C4-2B (cell line): ENCODE measurements at regions not wholly inside any gene's neighbourhood (a gene's known extent, or its start where the extent isn't known, plus 50 kb on each side); places are given as distances from the start of the nearest gene placed in this dataset.

ENCODE experiments used
- H3K27ac ChIP-seq: fragments of 450-650 bp; 2 replicates; pipeline ENCODE4 v1.5.1; 2017
- ZFX ChIP-seq: fragments of 450-650 bp; IDR thresholded peaks from 2 replicates; pipeline ENCODE4 v1.6.1; 2017
- TF ChIP-seq, protein P1 (sequence below): fragments of 450-650 bp; conservative IDR thresholded peaks from 2 replicates; pipeline ENCODE4 v1.5.1; 2017; ENCODE audit warnings: mild to moderate bottlenecking

GRCh38 chr2:57146951-57147350, 899.7 kb upstream of the VRK2 start:
- no peak for TF ChIP-seq ZFX
- TF ChIP-seq, protein P1, sequence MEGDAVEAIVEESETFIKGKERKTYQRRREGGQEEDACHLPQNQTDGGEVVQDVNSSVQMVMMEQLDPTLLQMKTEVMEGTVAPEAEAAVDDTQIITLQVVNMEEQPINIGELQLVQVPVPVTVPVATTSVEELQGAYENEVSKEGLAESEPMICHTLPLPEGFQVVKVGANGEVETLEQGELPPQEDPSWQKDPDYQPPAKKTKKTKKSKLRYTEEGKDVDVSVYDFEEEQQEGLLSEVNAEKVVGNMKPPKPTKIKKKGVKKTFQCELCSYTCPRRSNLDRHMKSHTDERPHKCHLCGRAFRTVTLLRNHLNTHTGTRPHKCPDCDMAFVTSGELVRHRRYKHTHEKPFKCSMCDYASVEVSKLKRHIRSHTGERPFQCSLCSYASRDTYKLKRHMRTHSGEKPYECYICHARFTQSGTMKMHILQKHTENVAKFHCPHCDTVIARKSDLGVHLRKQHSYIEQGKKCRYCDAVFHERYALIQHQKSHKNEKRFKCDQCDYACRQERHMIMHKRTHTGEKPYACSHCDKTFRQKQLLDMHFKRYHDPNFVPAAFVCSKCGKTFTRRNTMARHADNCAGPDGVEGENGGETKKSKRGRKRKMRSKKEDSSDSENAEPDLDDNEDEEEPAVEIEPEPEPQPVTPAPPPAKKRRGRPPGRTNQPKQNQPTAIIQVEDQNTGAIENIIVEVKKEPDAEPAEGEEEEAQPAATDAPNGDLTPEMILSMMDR = no peak
- no peak overlapping the region for H3K27ac ChIP-seq

DNA sequence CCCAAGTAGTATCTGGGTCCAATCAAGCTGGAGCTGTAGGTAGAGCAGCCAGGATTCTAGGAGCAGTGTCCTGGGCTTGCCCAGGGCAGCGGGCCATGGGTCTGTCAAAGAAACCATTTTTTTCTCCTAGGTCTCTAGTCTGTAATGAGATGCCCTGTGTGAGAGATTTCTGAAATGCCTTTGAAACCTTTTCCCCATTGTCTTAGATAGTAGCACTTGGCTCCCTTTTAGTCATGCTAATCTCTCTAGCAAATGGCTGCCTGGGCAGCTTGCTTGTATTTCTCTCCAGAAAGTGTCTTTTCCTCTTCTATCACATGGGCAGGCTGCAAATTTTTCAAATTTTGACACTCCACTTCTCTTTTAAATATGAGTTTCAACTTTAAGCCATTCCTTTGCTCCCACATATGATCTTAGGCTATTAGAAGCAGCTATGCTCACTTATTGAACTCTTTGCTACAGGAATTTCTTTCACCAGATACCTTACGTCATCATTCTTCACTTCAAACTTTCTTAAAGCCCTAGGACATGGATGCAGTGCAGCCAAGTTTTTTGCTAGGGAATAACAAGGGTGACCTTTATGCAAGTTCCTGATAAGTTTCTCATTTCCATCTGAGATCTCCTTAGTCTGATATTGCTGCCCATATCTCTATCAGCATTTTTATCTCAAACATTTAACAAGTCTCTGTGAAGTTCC, 890.2 kb upstream of the VRK2 start:
- no peak overlapping the region for H3K27ac ChIP-seq
- TF ChIP-seq, protein P1 = no peak
- TF ChIP-seq ZFX = no peak

DNA sequence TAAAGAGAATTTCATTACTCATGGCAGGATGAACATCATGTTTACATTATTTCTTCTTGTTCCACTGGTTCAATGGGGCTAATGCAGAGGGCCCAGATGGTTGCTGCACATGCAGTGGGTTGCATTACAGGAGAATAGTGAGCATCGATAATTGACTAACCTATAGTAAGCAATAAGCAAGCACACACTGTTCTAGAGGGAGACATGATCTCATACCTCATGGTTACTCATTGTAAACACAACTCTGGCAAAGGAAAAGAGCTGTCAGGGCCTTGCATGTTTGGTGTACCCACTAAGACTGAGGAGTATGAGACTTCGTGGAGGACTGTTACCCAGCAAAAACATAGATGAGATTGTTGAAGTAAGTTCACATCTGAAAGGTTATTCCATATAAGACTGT, 885.6 kb upstream of the VRK2 start:
- no peak overlapping the region for H3K27ac ChIP-seq
- TF ChIP-seq ZFX = no peak
- TF ChIP-seq, protein P1 = no peak

DNA sequence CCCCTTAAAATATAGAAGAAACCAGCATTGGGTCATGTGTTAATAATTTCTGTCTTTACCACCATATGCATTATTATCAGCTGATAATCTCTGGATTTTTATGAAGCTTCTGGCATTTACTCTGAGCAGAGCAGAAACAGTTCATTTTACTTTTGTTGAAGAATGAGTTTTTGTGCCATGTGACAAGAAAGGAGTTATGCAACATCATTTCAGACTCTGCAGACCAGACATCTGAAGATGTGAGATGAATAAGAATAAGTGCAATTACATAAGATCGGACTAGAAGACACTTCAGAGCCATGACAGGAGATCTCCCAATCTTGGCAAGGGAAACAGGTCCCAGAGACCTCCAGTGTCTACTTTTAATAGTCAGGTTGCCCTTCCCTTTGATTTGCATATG, 869.4 kb upstream of the VRK2 start:
- no peak overlapping the region for H3K27ac ChIP-seq
- TF ChIP-seq, protein P1 = no peak
- TF ChIP-seq ZFX = no peak

GRCh38 chr2:57180042-57180567, 866.5 kb upstream of the VRK2 start:
- no peak for TF ChIP-seq ZFX
- H3K27ac ChIP-seq = no peak overlapping the region

DNA sequence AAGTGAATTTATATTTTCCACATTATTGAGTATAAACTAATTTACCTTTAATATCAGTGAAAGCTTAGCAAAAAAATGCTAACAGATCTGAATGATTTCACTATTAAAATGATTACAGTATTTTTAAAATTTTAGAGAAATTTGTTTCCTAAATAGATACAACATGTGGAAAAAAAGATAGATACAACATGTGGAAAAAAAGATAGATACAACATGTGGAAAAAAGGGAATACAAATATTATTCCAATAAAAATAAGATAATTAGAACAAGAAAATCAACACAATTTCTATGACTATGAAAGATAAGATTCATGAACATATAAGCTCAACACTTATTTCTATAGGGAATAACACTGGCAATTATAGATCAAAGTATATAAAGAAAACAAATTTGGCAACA, 865.9 kb upstream of the VRK2 start:
- TF ChIP-seq, protein P1 = no peak
- no peak for TF ChIP-seq ZFX
- H3K27ac ChIP-seq = no peak overlapping the region

DNA sequence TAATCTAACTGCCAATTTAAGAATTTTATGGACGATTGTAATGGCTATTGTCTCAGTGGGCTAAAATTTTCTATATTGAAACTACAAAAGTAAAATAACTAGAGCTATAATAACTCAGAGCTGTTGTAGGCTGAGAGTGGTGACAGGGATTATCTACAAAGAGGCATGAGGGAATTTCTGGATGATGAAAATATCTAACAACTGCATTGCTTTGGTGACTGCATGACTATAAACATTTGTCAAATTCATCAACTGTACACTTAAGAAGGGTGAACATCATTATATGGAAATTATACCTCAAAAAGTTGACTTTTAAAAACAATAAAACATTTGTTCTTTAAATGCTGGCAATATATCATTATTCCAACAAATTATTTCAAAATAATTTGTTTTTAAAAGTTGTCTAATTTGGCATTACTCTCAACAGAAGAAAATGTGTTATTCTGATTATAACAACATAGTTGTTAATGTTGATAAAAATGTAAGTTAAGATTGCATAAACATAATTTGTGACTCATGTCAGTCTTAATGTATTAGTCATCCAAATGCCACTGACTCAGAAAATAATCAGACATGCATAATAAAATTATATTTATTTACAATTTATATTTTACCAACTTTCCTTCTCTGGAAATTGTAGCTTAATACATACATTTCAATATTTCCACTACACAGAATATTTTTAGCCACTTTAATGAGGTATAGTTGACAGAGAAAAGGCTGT, 865.1 kb upstream of the VRK2 start:
- TF ChIP-seq, protein P1 = no peak
- TF ChIP-seq ZFX = no peak
- H3K27ac ChIP-seq = no peak overlapping the region
